ENCODE measurements at regions not wholly inside any gene's neighbourhood (a gene's known extent, or its start where the extent isn't known, plus 50 kb on each side); places are given as distances from the start of the nearest gene placed in this dataset.

GRCh38 chr12:69123919-69124638 lies 115.3 kb upstream of the CPSF6 start:
- TF ChIP-seq TEAD4 (IDR thresholded peaks at IDR 0.05; ENCODE audit: low read depth, low read length) (no peak), CTCF (IDR thresholded peaks at IDR 0.05; ENCODE audit: control extremely low read depth in 1 of 3, insufficient read depth in 1 of 3, low read depth in 1 of 3, low read length in 3 of 3) (no peak), CEBPB (IDR thresholded peaks at IDR 0.05; ENCODE audit: low read depth, low read length) (no peak), EP300 (IDR thresholded peaks at IDR 0.05; ENCODE audit: borderline replicate concordance in 1 of 2, low read depth in 2 of 2, low read length in 2 of 2) (no peak)
